ENCODE measurements at regions not wholly inside any gene's neighbourhood (a gene's known extent, or its start where the extent isn't known, plus 50 kb on each side); places are given as distances from the start of the nearest gene placed in this dataset.
"Not testable (repeated sequence)": the region's sequence is repeated elsewhere in the genome, so short reads cannot be mapped to it uniquely, and the experiment has no call there.

GRCh38 chr16:31734265-31734664, 139.3 kb upstream of the ZNF267 start (continued):
- TF ChIP-seq PKNOX1 (IDR thresholded peaks at IDR 0.05): no peak
- TF ChIP-seq RB1 (IDR thresholded peaks at IDR 0.05; ENCODE audit: borderline replicate concordance): no peak
- TF ChIP-seq MEF2A (IDR thresholded peaks at IDR 0.05; ENCODE audit: insufficient read depth, low read depth, low read length): no peak
- TF ChIP-seq SUZ12 (IDR thresholded peaks at IDR 0.05; ENCODE audit: unreplicated experiment): no peak
- no peak for TF ChIP-seq E2F4 (IDR thresholded peaks at IDR 0.05; ENCODE audit: low read depth, low read length)
- TF ChIP-seq HDGF (IDR thresholded peaks at IDR 0.05): no peak
- TF ChIP-seq ATF2 (IDR thresholded peaks at IDR 0.05; ENCODE audit: low read length): no peak

GRCh38 chr16:31745098-31745497, 128.5 kb upstream of the ZNF267 start:
- H3K27ac ChIP-seq (ENCODE audit: control insufficient read depth, insufficient read depth); H3K4me3 ChIP-seq; H3K27me3 ChIP-seq (replicated peaks in 1 of 2; ENCODE audit: control insufficient read depth in 2 of 2, insufficient read depth in 2 of 2, low read length in 1 of 2); RAD21 ChIA-PET (ENCODE audit: unreplicated experiment); DNase-seq (ENCODE audit: low read depth, low spot score); H3K4me2 ChIP-seq (ENCODE audit: control insufficient read depth, insufficient read depth); POLR2A ChIA-PET; H4K20me1 ChIP-seq (ENCODE audit: control insufficient read depth, insufficient read depth); H3K4me1 ChIP-seq (ENCODE audit: control insufficient read depth, insufficient read depth, low read length); H2AFZ ChIP-seq (ENCODE audit: control insufficient read depth, low read depth, low read length); H3K36me3 ChIP-seq (ENCODE audit: control insufficient read depth in 2 of 2, insufficient read depth in 2 of 2, low read length in 1 of 2); CTCF ChIA-PET; intact Hi-C loops (cut with micrococcal nuclease; ENCODE audit: unreplicated experiment); H3K9ac ChIP-seq (ENCODE audit: control insufficient read depth, insufficient read depth, low read length); BruUV-seq (replicated peaks); H3K79me2 ChIP-seq (ENCODE audit: control insufficient read depth, insufficient read depth, low read length); in situ Hi-C loops (cut with MboI); SMC1A ChIA-PET (ENCODE audit: uncharacterized antibody, unreplicated experiment); FAIRE-seq; ATAC-seq: not testable (repeated sequence)
- peaks cover 32% of the 10 kb centered on the region for H3K9me3 ChIP-seq (replicated peaks; ENCODE audit: control insufficient read depth, insufficient read depth, low read length)

Measured in GM12878 (cell line).